HG02970 (cell line): ENCODE measurements at regions not wholly inside any gene's neighbourhood (a gene's known extent, or its start where the extent isn't known, plus 50 kb on each side); places are given as distances from the start of the nearest gene placed in this dataset.

ENCODE experiments used
- ATAC-seq: cut with Tn5 transposase; IDR thresholded peaks from one replicate; pipeline ENCODE4 v1.9.1; 2021; ENCODE audit warnings: mild to moderate bottlenecking, moderate library complexity, moderate number of reproducible peaks; ENCODE audit not compliant: unreplicated experiment, low FRiP score

DNA sequence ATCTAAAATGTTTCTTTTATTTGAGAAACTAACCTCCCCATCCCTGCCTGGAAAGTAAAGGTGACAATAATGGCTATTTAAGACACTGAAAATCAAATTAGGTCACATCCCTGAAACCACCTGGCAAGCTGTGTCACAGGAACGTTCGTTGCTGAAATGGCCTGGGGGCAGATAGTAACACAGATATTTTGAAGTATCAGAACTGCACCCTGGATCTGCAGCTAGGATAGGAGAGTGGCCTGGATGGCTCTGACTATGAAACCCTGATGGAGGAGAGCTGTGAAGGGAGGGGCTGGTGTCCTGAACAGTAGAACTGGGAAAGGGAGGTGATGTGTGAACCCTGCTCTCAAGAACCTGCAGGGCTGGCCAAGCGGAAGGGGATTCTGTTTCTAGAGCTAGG, 648.3 kb upstream of the CFAP20DC start:
- no peak for ATAC-seq

GRCh38 chr3:59696783-59697182, 647.0 kb upstream of the CFAP20DC start:
- ATAC-seq, result no peak

- no peak for ATAC-seq
Measured at GRCh38 chr3:59695860-59696259, 646.0 kb upstream of the CFAP20DC start.

DNA sequence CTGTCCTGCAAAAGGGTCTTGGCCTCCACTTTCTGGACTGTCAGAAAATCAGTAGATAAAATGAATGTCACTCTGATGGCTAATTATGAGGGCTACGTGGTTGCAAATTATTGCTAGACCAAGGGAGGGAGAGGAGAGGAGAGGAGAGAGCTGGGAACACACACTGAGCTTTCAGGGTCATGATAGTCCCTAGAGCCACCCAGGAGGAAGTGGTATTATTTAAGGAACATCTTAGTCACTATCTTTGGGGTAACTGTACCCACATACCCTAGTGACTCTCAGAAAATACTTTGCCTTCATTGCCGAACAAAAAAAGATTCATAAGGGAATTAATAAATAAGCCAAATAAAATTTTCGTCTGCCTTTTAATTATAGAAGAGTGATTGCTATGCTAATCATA, 642.3 kb upstream of the CFAP20DC start:
- ATAC-seq, result no peak

DNA sequence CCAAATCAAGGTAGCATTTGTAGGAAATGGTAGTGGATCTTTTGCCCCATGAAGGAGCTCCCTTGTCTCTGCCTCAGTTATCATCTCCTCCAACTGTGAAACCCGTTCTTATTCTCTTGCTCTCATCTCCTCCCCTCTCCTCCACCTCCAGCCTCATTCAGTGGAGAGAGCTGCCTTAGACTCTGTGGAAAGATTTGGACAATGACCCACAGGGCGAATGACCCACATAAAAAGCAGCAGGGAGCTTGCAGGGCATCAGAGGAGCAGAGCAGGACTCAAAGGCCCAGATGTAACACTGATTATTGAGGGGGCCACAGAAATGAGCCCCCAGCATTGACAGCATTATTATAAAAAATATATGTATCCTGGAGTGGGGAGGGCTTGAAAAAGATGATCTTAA, 641.1 kb upstream of the CFAP20DC start:
- ATAC-seq, result no peak

- no peak for ATAC-seq
Measured at GRCh38 chr3:59688636-59689035, 638.8 kb upstream of the CFAP20DC start.

DNA sequence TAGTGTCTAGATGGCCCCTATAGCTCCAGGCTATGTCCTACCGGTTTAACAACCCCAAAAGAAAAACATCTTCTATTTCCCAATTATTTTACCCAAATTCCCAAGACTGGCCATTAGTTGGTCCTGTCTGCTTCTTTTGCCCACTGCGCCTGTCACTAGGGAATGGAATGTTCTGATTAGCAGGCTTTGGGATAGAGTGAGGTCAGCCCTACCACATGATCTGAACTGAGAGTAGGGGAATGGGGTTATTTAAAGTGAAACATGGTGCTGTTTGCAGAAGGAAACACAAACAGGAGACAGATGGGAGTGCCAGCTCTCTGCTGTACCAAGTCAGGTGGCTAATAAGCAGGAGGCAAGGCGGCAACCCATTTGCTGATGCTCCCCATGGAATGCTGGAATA, 635.6 kb upstream of the CFAP20DC start:
- ATAC-seq, result no peak

DNA sequence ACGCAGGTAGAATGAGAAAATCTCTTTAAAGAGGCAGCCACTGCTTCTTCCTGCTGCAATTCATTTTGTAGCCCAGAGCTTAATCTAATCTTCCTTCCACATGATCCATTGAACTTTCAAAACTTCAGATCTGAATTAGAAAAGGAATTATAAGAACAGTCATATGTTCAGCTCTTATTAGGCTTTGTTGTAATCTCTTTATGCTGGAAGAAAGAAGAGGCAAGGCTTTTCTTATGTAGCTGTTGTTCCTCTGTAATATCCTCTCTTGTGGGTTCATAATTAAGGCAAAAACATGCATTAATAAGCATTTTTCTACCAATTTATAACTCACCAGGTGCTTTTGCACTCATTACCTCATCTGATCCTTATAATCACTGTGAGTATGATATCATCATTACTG, 634.9 kb upstream of the CFAP20DC start:
- ATAC-seq, result no peak

- no peak for ATAC-seq
Measured at GRCh38 chr3:59680919-59681318, 631.1 kb upstream of the CFAP20DC start.

DNA sequence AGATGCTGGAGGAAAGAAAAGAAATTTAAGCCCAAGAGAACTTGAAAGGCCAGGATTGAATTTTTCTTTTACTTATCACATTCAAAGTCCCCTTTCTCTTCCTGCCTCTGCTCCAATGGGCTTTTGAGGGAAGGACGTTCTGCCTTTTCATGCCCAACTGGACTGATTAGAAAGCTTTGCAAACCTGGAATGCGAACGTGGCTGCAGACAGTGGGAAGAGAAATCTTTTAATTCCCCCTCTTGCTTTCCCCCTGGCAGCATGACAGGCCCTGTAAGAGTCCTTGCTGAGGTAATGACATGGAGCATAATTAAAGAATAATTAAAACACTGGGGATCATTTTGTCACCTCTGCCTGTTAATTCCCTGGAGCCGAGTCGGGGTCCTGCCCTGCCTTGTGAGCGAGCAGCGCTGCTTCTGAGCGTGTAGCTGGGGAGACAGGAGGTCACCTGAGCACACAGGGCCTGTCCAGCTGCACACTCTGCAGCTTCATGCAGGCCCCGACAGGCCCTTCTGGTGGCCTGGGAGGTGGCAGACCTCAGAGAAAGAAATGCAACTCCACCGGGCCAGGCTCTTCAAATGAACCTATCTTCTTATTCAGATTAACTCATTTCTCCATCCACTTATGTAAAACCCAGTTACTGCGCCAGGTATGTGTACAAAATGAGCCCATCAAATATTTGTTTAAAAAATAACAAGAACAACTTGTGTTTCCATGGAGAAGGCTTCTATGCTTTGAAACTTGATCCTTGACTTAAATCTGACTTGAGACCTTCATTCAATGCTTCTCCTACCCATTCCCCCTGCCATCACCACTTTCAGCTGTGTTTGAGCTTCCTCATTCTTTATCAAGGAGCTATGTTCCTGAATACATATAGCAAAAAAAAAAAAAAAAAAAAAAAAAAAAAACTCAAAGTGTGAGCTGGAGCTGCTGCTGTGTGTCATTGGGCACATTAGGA, 628.2 kb upstream of the CFAP20DC start:
- ATAC-seq, result no peak

GRCh38 chr3:59675495-59675894, 625.7 kb upstream of the CFAP20DC start:
- ATAC-seq, result no peak

GRCh38 chr3:59663076-59663850, 613.4 kb upstream of the CFAP20DC start:
- no peak for ATAC-seq

DNA sequence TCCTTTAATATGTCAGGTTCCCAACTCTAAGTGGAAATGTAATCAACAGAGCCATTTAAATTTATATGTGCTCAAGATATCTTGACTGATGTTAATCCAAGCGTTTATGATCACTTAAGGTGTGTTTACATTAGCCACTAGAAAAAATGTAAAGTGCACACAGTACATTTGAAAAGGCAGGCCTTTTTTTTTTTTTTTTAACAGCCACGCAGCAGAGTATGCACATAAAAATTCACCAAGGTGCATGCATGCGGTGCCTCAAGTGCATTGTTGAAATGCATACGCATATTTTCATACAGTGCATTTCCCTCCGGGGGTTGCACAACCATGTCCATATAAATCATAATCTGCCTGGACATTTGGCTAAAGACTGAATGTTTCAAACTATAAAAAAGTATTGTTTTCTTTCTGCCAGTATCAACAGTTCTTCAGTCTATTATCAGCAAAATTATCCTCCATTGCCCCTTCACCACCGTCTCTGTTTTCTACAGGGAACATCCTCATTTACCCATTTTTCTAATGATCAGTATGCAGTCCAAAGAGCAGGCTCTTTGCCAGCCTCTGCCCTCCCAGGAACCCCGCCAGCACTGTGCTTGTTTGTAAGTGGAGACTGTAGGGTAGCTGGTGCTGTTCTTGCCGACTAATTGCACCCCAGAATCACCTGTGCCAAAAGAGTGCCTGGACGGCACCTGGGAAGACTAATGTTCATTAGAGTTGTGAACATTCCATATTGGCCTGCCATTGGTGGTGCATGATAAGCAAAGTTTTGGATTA, 611.2 kb upstream of the CFAP20DC start:
- no peak for ATAC-seq

- ATAC-seq, result no peak
Measured at GRCh38 chr3:59660376-59660775, 610.6 kb upstream of the CFAP20DC start.

DNA sequence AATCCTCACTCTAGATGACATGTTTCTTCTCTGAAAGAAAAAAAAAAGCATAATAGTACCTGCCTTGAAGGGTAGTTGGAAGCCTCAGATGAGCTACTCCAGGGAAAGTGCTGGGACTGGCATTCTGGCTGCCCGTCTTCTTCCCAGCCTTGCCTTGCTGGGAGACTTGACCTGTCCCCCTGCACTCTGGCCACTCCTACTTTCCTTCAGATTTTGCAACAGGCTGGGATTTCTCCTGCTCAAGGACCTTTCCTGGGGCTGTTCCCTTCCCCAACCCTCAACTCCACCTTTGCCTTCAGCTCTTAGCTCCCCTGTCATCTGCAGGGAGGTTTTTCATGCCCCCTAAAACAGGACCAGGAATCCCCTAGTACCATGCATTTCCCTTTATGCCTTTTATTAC, 609.9 kb upstream of the CFAP20DC start:
- ATAC-seq, result no peak

GRCh38 chr3:59658866-59659265, 609.0 kb upstream of the CFAP20DC start:
- no peak for ATAC-seq

- no peak for ATAC-seq
Measured at GRCh38 chr3:59658274-59658673, 608.4 kb upstream of the CFAP20DC start.

DNA sequence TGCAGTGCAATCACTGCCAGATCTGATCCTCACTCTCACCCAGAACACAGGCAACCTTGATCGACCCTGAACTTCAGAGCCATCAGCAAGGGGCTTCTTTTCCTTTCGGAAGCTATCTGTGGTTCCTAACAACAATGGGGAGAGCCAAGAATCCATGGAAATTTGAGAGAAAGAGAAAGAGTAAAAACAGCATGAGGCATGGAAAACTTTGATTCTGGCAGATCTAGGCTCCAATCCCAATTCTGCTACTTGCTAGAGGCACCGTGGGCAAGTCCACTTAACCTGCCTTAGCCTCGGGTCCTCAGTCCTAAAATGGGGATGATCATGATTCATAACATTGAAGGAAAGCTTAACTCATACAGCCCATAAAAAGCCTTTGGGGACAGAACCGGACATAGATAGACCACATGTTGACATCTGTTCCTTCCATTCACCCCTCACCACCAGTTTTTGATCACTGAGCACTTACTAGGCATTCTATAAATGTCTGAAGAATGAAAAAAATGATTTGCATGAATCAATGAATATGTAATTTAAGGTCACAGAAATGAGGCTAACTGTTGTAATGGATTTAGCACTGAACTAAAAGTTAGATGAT, 605.7 kb upstream of the CFAP20DC start:
- no peak for ATAC-seq

- no peak for ATAC-seq
Measured at GRCh38 chr3:59654480-59655417, 604.9 kb upstream of the CFAP20DC start.
